HG03103 (cell line): ENCODE measurements at regions not wholly inside any gene's neighbourhood (a gene's known extent, or its start where the extent isn't known, plus 50 kb on each side); places are given as distances from the start of the nearest gene placed in this dataset.
"Not testable (repeated sequence)": the region's sequence is repeated elsewhere in the genome, so short reads cannot be mapped to it uniquely, and the experiment has no call there.

ENCODE experiments used
- ATAC-seq: cut with Tn5 transposase; IDR thresholded peaks from one replicate; pipeline ENCODE4 v1.9.1; 2021; ENCODE audit warnings: low read depth; ENCODE audit not compliant: unreplicated experiment

GRCh38 chr11:90321018-90321417 lies 98.2 kb upstream of the CHORDC1 start:
- ATAC-seq = no peak

- no peak for ATAC-seq
Observed at GRCh38 chr11:90318651-90319050, 95.8 kb upstream of the CHORDC1 start.

- no peak for ATAC-seq
Observed at GRCh38 chr11:90310210-90310609, 87.4 kb upstream of the CHORDC1 start.

- no peak for ATAC-seq
Observed at GRCh38 chr11:90309693-90310092, 86.8 kb upstream of the CHORDC1 start.

- no peak for ATAC-seq
Observed at GRCh38 chr11:90294526-90294925, 71.7 kb upstream of the CHORDC1 start.

GRCh38 chr11:90294091-90294490 lies 71.2 kb upstream of the CHORDC1 start:
- no peak for ATAC-seq

- ATAC-seq = no peak
Observed at GRCh38 chr11:90288212-90288821, 65.5 kb upstream of the CHORDC1 start.

GRCh38 chr11:90286640-90287039 lies 63.8 kb upstream of the CHORDC1 start:
- no peak for ATAC-seq

GRCh38 chr11:90284171-90284570 lies 61.3 kb upstream of the CHORDC1 start:
- no peak for ATAC-seq

- ATAC-seq = not testable (repeated sequence)
Observed at GRCh38 chr11:90282551-90283071, 59.8 kb upstream of the CHORDC1 start.

- no peak for ATAC-seq
Observed at GRCh38 chr11:90274362-90274761, 51.5 kb upstream of the CHORDC1 start.
